ENCODE measurements at regions not wholly inside any gene's neighbourhood (a gene's known extent, or its start where the extent isn't known, plus 50 kb on each side); places are given as distances from the start of the nearest gene placed in this dataset.

DNA sequence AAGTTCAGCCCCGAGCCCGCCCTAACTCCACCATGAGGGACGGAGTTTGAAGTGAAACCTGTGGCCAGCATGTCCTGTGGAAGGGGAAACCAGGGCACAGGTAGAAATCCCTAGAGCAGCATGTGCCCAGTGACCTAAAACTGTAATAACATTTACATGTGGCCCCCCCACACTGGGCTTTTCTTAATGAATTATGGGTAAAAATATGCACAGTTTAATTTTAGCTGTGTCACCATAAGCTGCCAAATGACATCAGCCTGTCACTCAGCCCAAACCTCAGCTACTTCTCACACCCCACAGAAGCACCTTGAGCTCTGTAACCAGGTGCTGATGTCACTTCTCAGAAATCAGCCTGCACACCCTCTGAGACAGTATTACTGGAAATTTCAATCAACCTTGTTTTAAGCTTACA, 50.0 kb upstream of the SLC19A1 start:
- peak; percentile 63 for DNase-seq (ENCODE audit: low spot score)

DNA sequence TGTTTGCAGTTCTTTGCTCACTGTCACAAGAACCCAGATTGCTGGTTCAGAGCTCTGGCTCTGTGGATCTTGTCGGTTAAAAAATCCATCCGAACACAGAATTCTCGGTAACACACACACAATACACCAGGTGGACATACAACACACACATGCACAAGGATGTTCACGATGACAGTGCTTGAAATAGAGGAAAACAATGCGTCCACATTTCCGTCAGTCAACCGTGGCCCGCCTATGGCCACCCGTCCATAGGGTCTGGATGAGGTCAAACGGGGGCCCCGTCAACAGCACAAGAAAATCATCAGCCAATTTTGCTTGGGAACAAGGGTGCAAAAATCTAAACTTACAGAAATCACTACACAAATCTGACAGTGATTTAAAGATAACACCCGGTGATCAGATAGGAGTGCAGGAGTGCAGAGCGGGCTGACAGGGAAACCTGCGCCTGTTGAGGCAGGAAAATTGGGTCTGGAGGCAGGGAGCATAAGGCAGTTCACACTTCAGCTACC, 50.4 kb upstream of the SLC19A1 start:
- no peak for DNase-seq (ENCODE audit: low spot score)

GRCh38 chr21:45593162-45594022, 50.1 kb upstream of the PCBP3 start:
- DNase-seq (ENCODE audit: low spot score): peak; percentile 86
